ENCODE measurements at regions not wholly inside any gene's neighbourhood (a gene's known extent, or its start where the extent isn't known, plus 50 kb on each side); places are given as distances from the start of the nearest gene placed in this dataset.

DNA sequence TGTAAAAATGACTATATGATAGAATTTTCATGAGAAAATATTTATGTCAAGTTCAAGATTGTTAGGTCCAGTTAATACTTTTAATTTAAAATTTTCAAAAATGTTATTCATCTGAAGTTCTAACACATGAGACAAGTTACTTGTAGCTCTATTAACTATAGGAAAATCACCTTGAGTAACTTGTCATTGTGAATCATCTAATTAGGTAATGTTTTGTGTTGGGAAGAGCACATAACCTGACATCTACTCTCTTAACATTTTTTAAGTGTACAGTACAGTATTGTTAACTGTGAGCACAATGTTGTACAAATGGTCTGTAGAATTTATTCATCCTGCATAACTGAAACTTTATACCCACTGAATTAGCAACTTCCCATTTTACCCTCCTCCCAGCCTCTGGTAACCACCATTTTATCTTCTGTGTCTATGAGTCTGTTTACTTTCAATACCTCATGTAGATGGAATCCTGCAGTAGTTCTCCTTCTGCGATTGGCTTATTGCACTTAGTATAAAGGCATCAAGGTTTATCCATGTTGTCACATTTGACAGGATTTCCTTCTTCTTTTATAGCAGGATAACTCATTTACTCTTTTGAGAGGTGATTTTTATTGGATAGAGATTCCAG lies 54.6 kb downstream of the ARL4A start:
- no peak for DNase-seq

DNA sequence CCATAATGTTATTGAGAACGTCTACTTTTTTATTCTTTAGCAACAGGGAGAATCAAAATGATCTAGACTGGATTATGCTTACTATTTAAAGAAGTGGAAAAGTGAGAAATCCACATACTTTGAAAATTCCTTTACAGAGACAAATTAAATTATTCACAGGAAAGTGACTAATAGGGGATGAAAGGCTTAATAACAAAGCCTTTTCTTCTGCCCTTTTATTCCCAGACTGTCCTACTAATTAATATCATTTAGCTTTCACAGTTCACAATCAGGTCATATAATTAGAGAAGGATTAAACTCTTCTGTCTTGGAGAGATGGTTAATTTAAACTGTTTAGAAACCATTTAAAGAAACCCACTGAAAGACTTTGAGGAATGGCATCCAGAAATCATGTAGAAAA lies 58.8 kb downstream of the ARL4A start:
- DNase-seq, result no peak

DNA sequence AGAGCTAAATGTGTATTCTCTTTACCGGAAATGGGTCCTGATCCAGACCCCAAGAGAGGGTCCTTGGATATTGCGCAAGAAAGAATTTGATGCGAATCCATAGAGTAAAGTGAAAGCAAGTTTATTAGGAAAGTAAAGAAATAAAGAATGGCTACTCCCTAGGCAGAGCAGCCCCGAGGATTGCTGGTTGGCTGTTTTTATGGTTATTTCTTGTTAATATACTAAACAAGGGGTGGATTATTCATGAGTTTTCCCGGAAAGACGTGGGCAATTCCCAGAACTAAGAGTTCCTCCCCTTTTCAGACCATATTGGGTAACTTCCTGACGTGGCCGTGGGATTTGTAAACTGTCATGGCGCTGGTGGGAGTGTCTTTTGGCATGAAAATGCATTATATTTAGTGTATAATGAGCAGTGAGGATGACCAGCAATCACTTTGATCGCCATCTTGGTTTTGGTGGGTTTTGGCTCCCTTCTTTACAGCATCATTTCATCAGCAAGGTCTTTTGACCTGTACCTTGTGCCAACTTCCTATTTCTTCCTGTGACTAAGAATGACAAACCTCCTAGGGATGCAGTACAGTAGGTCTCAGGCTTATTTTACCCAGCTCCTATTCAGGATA lies 60.4 kb downstream of the ARL4A start:
- no peak for DNase-seq

DNA sequence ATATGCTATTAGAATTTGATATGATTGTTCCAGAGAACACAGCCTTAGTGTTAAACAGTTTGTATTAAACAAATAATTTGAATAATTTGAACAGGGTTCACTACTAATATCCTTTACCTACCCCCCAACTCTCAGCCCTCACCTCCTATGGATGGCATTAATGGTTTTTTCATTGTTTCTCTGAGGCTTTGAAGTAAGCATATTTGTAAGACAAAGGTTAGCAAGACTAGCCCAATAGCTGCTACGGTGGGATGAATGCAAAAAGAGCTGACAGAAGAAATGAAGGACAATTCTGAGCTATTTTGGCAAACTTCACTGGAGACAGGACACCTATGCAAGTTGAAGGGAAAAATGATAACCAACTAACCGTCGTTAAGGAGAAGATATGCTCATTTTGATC lies 61.6 kb downstream of the ARL4A start:
- no peak for DNase-seq

DNA sequence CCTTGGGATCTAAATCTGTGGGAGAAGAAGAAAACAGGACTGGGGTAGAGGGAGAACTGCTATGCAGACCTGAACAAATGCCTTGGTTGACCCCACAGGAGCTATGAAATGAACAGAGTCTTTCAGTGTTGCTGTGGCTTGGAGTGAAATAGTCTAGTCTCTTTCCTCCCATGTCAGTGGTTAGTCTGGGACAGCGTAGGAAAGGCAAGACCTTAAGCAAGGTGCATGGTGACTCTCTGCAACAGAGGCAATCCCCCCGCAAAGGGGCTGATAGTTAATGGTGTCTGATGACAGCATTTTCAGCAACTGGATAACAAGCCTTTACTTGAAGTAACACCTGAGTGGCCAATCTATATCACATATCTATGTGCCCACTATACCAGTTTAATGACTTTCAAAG lies 62.3 kb downstream of the ARL4A start:
- no peak for DNase-seq

DNA sequence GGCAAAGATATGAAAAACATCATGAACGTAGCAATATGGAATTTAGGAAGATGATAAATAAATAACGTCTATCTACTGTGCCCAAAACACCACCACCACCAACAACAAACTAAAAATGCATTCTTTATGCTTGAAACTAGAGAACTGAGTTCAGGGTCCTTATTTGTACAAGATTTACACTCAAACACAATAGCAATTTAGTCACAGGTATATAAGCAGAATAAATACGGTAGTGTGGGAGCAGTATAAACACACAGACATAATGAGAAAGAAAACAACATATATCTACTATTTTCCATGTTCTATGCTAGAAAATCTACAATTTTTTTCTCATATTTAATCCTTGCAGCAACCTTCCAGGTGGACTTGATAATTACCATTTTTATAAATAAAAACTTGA lies 64.3 kb downstream of the ARL4A start:
- DNase-seq, result no peak

DNA sequence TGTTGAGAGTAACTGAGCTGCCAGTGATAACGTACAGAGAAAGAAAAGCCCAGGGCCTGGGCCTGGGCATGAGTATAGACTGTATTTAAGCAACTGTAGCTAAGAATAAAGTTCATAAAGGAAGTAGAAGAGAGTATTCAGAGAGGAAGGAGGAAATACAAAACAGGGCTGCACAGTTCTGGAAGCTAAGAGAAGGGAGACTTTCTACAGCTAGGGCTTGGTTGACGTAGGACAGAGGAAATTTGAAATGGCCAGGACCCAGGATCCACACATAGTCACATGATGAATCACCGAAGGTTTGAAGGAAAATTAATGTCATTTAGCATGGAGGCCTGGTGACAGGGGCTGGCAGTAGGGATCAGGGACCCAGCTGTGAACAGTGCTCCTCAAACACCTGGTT lies 66.7 kb downstream of the ARL4A start:
- DNase-seq, result no peak

DNA sequence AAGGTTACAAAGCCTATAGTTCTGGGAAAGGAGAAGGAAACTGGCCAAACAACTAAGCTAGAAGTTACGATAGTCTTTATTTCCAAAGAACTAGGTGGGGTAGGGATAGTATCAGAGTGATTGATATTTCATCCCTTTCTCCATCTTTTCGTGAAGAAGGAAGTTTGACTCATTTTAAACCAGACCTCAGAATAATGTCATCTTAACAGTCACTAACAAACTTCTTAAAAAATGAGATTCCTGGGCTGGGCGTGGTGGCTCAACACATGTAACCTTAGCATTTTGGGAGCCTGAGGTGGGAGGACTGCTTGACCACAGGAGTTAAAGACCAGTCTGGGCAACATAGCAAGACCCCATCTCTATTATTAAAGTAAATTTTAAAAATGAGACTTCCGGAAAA lies 69.4 kb downstream of the ARL4A start:
- DNase-seq, result no peak

DNA sequence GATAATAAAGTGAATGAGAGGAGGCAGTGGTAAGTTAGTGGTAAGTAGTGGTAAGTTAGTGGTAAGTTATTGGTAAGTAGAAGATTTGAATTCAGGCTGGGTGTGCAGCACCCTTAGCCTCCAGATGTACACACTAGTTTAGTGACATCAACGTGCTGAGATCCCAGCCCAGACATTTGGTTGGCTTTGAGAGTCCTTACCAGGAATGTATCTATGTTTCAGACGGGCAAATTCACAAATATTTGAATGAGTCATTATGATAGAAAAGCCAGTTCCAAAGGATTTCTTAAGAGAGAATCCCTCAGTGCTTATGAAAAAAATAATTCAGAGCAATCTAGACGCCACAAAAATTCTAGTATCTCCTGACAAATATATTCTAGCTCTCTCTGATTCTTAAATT lies 70.0 kb downstream of the ARL4A start:
- DNase-seq, result no peak

DNA sequence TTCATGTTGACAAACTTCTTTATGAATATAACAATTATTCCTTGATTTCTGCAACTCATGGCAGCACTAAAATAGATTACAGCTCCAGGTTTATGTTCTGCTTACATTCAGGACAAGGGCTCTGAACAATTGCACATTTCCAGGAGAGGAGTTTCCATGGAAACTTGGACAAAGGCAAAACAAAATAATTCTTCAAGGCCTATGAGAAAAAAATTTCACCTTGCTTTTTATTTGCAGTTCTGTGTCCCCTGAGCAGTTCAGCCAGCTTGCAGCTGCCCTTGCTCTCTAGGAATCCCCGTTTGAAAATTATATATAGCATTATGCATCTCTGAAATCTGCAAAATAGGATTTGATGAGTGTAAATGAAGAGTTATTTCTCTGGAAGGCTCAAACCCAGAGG lies 71.7 kb downstream of the ARL4A start:
- DNase-seq, result no peak

DNA sequence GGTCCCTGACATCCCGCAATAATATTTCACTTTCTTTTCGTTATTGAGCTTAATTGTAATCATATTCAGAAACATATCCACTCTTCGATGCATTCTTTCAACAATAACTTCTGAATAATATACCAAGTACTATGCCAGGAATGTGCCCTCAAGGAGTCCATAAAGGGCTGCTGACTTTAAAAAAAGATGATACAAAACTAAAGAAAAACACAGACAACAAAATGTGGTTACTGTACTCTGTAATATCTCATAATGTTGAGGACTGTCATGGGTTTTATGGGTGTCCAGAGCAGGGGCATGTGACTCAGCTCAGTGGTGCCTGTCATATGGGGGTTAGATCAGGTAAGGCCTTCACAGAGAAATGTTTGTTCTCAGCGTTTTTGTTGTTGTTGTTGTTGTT lies 73.7 kb downstream of the ARL4A start:
- DNase-seq, result no peak

DNA sequence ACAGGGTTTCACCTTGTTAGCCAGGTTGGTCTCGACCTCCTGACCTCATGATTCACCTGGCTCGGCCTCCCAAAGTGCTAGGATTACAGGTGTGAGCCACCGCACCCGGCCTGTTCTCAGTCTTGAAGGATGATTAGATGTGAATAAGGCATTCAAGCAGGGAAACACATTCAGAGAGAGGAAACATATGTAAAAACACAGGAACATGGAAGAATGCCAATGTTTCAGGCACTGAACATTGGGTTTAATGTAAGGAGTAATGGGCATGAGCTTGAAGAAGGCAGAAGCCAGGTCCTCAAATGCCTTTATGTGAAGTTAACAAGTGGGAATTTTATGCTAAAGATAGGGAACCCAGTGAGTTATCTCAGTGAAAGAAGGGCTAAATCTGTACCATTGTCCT lies 74.3 kb downstream of the ARL4A start:
- DNase-seq, result no peak

DNA sequence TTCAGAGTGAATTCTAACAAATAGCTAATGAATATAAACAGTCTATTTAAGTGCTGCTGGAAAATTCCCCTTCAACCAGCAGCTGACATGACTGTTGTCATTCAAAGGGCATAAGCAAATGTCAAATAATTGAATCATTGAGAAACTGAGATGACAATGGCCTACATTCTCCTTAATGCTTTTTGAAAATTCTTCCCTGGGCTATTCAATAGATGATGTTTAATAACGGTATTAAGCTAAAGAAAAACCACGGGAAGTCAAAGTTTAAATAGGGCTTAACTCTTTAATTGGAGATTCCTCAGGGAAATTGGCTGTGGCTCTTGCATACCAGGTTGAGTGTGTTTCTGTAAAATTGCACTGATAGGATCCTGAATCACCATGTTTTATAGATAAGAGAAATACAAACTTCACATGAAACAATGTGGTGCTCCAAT lies 77.0 kb downstream of the ARL4A start:
- no peak for DNase-seq

DNA sequence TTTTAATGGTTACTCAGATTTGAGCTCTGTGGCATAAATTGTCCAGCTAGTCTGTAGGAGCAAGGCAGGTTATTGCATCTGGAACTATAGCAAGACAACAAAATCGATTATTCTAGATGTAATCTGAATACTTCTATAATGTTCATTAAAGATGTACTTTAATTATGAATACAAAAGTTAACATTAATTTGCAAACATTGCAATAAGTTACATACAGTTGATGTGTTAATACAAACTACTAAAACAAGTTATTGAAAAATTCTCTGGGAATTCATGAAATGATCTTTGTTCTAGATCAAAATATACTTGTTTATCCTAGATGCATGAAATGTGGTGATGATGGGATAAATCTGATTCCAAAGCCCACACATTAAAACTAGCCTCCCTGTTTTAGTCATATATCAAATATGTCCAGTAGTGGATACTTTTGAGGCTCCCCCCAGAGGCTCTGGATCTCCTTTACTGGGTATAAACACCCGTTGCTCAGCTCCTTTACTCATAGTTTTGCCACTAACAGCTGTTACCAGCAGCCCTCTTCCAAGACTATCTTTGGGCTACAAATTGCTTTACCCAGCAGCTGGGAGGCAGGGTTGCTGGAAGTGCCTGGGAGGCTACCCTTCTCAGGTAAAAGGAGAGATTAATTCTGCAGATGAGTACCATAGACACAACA lies 78.1 kb downstream of the ARL4A start:
- no peak for DNase-seq

DNA sequence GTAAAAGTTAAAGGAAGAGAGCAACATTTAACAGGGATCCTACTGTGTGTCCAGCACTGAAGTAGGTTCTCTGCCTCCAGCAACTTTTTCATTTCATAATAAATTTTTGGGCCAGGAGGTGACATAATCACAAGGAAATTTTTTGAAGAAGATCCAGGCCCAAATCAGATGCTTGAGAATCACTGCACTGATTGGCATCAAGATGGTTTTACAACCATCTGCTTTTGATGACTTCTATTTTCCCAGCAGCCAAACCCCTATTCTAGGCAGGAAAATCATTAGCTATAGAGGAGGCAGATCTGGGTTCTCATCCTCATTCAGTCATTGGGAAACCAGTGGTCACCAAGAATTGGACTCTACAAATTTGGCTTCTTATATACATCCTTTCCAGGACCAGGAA lies 79.0 kb downstream of the ARL4A start:
- DNase-seq, result no peak

DNA sequence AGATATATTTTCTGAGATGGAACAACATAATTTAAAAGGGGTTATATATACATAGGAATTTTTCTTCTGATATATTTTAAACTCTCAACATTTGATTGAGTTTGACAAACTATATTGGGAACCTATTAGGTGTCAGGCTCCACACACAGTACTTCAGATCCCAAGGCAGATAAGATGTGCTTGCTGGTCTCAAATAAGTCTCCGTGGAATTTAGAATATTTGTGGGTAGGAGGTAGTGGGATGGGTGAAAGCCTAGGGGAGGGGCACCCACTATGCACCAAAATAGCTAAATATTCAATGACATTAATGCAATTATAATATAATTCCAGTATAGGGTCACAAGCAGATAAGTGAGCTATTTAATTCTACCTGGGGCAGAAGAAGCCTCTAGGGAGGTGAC lies 81.5 kb downstream of the ARL4A start:
- no peak for DNase-seq

DNA sequence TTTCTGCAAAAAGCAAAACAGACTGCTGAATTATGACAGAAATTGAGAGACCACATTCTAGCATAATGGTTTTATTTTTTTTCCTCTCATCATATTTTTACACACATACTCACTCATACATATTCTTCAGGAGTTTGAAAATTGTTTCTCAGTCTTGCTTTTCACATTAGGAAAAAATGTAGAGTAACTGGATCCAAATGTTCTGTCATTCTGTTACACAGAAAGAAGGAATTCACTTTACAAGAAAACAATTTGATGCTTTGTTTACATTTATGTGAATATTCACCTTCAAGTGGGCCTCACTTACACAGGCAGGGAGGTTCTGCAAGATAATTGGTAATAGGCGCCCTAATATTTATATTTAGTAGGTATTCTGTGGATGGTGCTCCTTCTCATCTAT lies 82.0 kb downstream of the ARL4A start:
- no peak for DNase-seq

DNA sequence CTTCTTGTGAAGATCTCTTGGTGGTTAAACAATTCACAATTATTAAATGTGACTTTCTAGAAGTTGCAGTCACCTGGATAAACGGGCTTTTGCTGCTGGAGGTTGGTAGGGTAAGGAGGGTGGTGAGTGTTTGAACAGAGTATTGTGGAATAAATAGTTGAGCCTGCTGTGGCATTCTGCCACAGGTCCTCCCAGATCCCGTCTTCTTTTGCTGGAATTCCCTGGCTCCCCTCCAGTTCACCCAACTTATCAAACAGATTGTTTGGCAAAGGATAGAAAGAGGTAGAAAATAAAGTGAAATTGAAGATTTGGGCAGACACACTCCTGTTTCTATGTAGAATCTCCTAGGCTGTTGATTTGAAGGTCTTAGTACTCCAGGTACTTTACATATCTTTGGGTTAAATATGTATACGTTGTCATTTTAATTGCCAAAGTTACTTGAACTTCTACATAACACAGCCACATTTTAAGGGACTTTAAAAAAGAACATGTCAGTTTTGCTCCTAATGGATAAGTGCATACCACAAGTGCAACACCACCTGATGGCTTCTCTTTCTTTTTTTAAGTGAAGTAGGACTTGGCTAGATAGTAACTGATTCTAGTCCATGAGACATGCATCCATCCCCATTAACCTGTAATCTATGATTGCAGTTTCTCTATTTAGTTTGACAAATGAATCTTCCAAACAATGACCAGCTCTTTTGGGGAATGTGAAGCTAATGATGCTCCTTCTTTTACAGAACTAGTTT lies 83.0 kb downstream of the ARL4A start:
- DNase-seq, result no peak

DNA sequence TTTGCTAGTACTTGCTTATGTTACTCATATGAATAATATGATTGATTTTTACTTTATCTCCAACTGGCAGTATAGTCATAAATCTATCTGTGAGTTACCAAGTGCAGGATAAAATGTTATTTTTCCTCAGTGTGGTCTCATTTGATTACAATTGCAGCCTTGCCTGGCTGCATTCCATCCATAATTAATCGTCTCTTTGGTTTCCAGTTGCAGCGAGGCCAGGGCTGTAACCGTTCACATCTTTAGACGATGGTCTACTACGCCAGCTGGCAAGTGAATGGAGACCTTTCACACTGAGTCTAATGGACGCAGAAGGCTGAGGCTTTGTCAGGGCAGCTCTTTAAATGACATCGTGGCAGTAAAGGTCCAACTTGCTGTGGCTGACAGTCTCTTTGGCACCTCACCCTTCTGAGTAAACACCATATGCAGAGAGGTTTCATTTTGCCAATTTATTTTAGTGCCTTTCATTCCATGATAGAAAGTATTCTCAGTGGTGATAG lies 84.0 kb downstream of the ARL4A start:
- DNase-seq, result no peak

DNA sequence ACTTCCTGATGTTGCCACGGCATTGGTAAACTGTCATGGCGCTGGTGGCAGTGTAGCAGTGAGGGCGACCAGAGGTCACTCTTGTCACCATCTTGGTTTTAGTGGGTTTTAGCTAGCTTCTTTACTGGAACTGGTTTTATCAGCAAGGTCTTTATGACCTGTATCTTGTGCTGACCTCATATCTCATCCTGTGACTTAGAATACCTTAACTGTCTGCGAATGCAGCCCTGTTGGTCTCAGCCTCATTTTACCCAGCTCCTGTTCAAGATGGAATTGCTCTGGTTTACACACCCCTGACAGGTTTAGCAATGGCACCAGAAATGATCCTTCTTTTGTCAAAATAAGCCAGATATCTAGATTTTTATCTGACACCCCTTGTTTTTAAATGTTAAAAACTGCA lies 85.3 kb downstream of the ARL4A start:
- DNase-seq, result no peak

DNA sequence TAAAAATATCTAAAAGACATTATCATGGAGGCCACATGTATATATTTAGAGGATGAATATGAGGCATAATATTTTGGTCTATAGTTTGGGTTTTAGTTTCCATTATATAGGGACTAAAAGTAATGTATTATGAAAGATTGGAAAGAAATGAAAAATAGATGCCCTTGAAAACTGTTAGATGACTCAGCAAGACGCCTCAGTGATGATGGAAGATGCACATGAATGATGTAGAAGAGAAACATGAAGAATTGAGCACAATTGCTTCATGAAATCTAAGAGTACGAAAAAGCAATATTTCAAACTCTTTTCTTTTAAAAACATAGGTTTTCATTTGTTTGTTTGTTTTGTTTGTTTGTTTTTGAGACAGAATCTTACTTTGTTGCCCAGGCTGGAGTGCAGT lies 89.8 kb downstream of the ARL4A start:
- DNase-seq, result no peak

DNA sequence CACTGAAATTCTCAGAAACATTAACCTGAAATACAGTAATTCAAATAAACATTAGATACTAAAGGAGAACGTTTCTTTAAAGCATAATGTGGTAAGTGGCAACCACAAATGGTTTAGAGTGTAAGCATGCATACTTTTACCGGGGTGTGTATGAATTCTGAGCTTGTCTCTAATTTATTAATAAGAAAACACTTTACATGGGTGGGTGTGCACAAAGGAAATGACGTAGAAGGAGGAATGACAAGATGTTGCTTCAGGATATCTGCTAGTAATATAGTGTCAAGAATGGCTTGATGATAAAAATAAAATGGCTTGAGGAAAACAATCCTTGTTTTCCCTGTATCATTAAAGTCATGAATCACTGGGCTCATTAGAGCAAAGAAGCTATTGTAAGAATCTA lies 92.5 kb downstream of the ARL4A start:
- DNase-seq, result no peak

DNA sequence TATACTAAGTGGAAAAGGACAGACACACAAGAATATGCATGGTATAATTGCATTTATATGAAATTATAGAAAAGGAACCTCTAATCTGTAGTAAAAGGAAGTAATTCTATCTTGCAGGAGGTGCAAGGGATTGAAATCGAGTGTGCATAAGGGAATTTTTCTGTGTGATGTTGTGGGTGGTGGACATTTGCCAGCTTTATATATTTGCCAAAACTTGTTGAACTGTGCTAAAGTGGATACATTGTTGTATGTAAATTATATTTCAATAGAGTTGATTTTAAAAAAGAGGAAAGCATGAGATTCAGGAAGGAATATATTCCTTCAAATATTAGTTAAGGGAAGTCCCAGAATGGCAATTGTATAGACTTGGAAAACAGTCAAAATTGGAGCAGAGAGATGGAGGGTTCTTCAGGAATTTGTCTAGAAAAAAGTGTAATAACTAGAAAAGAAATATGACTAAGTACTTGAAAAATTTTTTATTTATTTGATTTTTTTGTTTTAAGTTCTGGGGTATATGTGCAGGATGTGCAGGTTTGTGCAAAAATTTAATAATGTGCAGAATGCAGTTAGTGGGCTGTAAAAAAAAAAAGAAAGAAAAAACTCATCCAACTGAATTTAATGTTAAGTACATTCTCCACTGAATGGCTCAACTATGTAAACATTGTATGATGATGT lies 96.1 kb downstream of the ARL4A start:
- DNase-seq, result no peak
